ENCODE measurements at regions not wholly inside any gene's neighbourhood (a gene's known extent, or its start where the extent isn't known, plus 50 kb on each side); places are given as distances from the start of the nearest gene placed in this dataset.
A peak's percentile ranks its signal among the peaks of the same experiment; 100 is the strongest.

- peaks cover 11% of the 10 kb centered on the region for H3K27me3 Mint-ChIP-seq
- no peak overlapping the region for H3K4me3 Mint-ChIP-seq
- intact Hi-C loops (cut with micrococcal nuclease) = no loop called here
- no peaks in the 10 kb centered on the region for H3K4me1 Mint-ChIP-seq
- H3K36me3 Mint-ChIP-seq (ENCODE audit: low read depth) = no peaks in the 10 kb centered on the region
- H3K27ac Mint-ChIP-seq = no peak overlapping the region
- H3K9me3 Mint-ChIP-seq = no peaks in the 10 kb centered on the region
- no peak for DNase-seq
These were observed 429.3 kb downstream of the GADD45G start for GRCh38 chr9:90034071-90034470.

DNA sequence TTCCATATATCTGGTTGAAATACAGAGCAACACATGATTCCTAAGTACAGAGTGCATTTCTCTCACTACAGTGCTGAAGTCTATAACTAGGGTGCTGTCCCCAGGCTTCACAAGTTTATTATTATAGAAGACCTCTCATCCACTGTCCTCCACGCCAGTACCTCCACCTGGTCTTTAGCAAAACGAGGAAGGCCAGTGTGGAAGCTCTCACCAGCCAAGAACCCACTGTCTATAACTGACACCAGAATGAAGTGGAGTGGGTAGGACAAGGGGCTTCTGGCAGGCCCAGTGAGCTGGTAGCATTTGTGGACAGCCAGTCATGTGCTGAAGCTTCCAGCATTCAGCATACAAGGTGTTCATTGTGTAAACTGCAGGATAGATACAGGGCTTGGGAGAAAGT, 430.7 kb downstream of the GADD45G start:
- no peaks in the 10 kb centered on the region for H3K36me3 Mint-ChIP-seq (ENCODE audit: low read depth)
- intact Hi-C loops (cut with micrococcal nuclease) = no loop called here
- no peak overlapping the region for H3K4me3 Mint-ChIP-seq
- H3K27me3 Mint-ChIP-seq = peaks cover 4% of the 10 kb centered on the region
- DNase-seq = no peak
- no peak overlapping the region for H3K27ac Mint-ChIP-seq
- no peaks in the 10 kb centered on the region for H3K4me1 Mint-ChIP-seq
- no peaks in the 10 kb centered on the region for H3K9me3 Mint-ChIP-seq

DNA sequence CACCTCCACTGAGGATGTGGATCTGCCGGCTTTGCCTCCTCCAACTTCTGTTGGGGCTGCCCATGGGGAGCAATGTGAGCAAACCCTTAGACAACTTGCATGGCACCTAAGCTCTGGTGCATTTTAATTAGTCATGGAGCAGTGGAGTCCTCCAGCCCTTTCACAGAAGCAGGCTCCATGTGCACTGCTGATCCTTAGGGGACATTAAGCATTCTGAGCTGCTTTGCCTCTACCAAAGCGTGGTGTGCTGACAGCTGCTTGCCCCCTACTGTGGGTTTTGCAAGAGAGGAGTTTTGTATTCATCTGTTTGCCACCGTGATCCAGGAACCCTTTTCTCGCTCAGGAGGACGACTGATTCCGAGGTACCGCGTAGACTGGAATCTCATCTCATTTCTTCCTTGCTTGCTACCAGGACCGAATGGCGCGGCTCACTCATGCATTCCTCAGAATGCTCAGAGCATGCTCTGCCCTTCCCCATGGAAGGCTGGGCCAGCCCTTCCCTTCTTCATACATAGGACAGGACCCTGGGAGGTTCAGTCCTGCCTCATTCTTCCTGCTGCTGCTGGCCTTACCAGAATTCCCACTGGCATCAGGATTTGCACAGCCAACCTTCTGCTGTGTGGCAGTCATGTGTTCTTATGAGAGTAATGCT, 432.5 kb downstream of the GADD45G start:
- H3K4me3 Mint-ChIP-seq = no peak overlapping the region
- intact Hi-C loops (cut with micrococcal nuclease) = no loop called here
- no peak for DNase-seq
- peaks cover 3% of the 10 kb centered on the region for H3K9me3 Mint-ChIP-seq
- H3K27ac Mint-ChIP-seq = no peak overlapping the region
- peaks cover 6% of the 10 kb centered on the region for H3K27me3 Mint-ChIP-seq
- H3K4me1 Mint-ChIP-seq = no peaks in the 10 kb centered on the region
- no peaks in the 10 kb centered on the region for H3K36me3 Mint-ChIP-seq (ENCODE audit: low read depth)

DNA sequence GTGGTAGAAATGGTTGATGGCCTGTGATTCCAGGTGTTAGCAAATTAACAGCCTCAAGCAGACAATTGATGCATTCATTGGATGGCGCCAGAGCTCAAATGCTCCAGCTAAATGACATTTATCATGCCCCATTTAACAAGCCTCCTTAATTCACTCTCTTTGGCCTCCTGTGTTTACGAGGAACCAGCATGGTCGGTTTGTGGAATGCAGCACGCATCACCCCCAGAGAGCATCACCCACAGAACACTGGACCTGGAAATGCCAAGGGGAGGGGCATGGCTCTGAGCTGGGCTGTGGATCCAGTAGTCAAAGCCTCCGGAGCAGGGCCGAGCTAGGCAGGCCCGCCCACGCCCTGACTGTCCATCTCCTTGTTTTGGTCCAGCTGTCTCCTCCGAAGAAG, 434.0 kb downstream of the GADD45G start:
- no peak for DNase-seq
- H3K4me1 Mint-ChIP-seq = peaks cover 2% of the 10 kb centered on the region
- no peaks in the 10 kb centered on the region for H3K36me3 Mint-ChIP-seq (ENCODE audit: low read depth)
- no peak overlapping the region for H3K4me3 Mint-ChIP-seq
- H3K27ac Mint-ChIP-seq = no peak overlapping the region
- intact Hi-C loops (cut with micrococcal nuclease) = no loop called here
- H3K9me3 Mint-ChIP-seq = peaks cover 3% of the 10 kb centered on the region
- H3K27me3 Mint-ChIP-seq = peaks cover 6% of the 10 kb centered on the region

DNA sequence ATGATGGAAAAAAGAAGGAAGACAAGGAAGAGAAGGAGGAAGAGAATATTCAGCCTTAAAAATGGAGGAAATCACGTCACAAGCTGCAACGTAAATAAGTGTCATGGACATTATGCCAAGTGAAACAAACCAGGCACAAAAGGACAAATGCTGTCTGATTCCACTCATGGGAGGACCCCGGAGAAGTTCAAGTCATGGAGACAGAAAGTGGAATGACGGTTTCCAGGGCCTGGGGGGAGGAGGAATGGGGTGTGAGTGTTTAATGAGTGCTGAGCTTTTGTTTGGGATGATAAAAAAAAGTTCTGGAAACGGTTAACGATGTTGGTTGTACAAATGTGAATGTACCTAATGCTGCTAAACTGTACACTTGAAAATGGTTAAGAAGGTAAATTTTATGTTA, 439.5 kb downstream of the GADD45G start:
- no peak overlapping the region for H3K4me3 Mint-ChIP-seq
- H3K9me3 Mint-ChIP-seq = peaks cover 3% of the 10 kb centered on the region
- DNase-seq = no peak
- intact Hi-C loops (cut with micrococcal nuclease) = loop anchor here (1.0 kb wide), 2 partner anchors 60 to 120 kb away; no protein-coding TSS in a partner anchor
- H3K27ac Mint-ChIP-seq = peak overlapping the region; percentile 52
- peaks cover 3% of the 10 kb centered on the region for H3K27me3 Mint-ChIP-seq
- H3K4me1 Mint-ChIP-seq = peaks cover 31% of the 10 kb centered on the region
- no peaks in the 10 kb centered on the region for H3K36me3 Mint-ChIP-seq (ENCODE audit: low read depth)

DNA sequence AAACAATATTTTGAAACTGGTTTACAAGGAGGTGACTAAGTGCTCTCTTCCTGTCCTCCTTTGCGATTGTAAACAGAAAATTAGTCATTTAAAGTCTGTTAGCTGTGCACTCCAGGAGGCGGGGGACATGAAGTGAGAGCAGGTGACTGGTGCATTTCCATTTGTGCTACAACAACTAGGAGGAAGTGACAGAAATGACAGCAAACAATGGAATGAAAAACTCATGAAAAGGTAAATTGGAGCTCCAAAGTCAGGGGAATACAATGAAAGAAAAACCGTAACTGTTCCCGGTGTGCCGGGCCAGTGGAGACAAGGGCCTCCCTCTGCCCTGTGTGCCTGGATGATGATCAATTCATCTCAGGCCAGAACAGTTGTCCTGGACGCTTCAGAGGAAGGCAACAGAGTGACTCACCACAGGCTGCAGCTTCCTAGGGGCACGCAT, 439.9 kb downstream of the GADD45G start:
- Mint-ChIP-seq H3K4me3 (no peak overlapping the region), H3K9me3 (peaks cover 3% of the 10 kb centered on the region), H3K4me1 (peaks cover 31% of the 10 kb centered on the region), H3K36me3 (ENCODE audit: low read depth) (no peaks in the 10 kb centered on the region), H3K27ac (peak overlapping the region; percentile 52), H3K27me3 (peaks cover 3% of the 10 kb centered on the region)
- intact Hi-C loops (cut with micrococcal nuclease) = loop anchor here (1.0 kb wide), 2 partner anchors 60 to 120 kb away; no protein-coding TSS in a partner anchor
- DNase-seq = peak; percentile 66

- no peak for DNase-seq
- Mint-ChIP-seq H3K9me3 (no peaks in the 10 kb centered on the region), H3K27me3 (peaks cover 6% of the 10 kb centered on the region), H3K4me3 (no peak overlapping the region), H3K27ac (peak overlapping the region; percentile 17), H3K36me3 (ENCODE audit: low read depth) (no peaks in the 10 kb centered on the region), H3K4me1 (peaks cover 31% of the 10 kb centered on the region)
- intact Hi-C loops (cut with micrococcal nuclease) = no loop called here
These were observed 441.6 kb downstream of the GADD45G start for GRCh38 chr9:90046317-90046861.

DNA sequence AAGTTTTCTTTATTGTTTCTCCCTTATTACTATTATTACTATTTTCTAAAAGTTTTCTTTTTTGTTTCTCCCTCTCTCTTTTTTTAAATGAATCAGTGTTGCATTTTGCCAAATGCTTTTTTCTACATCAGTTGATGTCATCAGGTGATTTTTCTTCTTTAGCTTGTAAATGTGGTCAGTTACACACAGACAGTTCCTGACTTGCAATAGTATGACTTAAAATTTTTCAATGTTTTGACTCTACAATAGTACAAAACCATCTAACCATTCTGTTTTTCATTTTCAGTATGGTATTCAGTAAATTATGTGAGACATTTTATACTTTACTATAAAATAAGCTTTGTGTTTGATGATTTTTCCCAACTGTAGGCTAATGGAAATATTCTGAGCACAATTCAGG, 443.0 kb downstream of the GADD45G start:
- intact Hi-C loops (cut with micrococcal nuclease) = no loop called here
- Mint-ChIP-seq H3K4me3 (no peak overlapping the region), H3K4me1 (peaks cover 31% of the 10 kb centered on the region), H3K27ac (no peak overlapping the region), H3K27me3 (peaks cover 16% of the 10 kb centered on the region), H3K9me3 (no peaks in the 10 kb centered on the region), H3K36me3 (ENCODE audit: low read depth) (no peaks in the 10 kb centered on the region)
- DNase-seq = no peak

DNA sequence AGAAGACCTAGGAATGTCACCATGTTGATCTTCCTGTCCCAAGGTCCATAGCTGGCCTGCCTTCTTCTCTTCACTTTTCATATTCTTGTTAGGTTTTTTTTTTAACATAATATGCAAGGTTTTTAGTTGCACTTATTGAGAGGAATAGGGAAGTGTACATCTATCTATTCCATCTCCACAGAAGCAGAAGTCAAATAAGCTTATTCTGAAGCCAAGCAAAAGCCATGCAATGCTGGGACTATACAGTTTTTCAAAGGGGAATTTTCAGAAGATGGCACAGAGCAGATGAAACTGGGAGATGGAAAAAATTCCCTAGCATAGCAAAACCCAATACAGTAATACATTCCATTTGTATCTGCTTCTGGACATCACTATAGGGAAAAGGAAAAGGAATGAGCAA, 447.6 kb downstream of the GADD45G start:
- peaks cover 2% of the 10 kb centered on the region for H3K4me1 Mint-ChIP-seq
- intact Hi-C loops (cut with micrococcal nuclease) = no loop called here
- H3K4me3 Mint-ChIP-seq = no peak overlapping the region
- H3K27me3 Mint-ChIP-seq = peaks cover 29% of the 10 kb centered on the region
- peaks cover 8% of the 10 kb centered on the region for H3K9me3 Mint-ChIP-seq
- no peak overlapping the region for H3K27ac Mint-ChIP-seq
- no peak for DNase-seq
- H3K36me3 Mint-ChIP-seq (ENCODE audit: low read depth) = no peaks in the 10 kb centered on the region

- H3K36me3 Mint-ChIP-seq (ENCODE audit: low read depth) = no peaks in the 10 kb centered on the region
- H3K27me3 Mint-ChIP-seq = peaks cover 29% of the 10 kb centered on the region
- intact Hi-C loops (cut with micrococcal nuclease) = no loop called here
- H3K4me1 Mint-ChIP-seq = no peaks in the 10 kb centered on the region
- H3K4me3 Mint-ChIP-seq = no peak overlapping the region
- no peak overlapping the region for H3K27ac Mint-ChIP-seq
- peak; percentile 56 for DNase-seq
- H3K9me3 Mint-ChIP-seq = peaks cover 8% of the 10 kb centered on the region
These were observed 448.2 kb downstream of the GADD45G start for GRCh38 chr9:90053027-90053426.

DNA sequence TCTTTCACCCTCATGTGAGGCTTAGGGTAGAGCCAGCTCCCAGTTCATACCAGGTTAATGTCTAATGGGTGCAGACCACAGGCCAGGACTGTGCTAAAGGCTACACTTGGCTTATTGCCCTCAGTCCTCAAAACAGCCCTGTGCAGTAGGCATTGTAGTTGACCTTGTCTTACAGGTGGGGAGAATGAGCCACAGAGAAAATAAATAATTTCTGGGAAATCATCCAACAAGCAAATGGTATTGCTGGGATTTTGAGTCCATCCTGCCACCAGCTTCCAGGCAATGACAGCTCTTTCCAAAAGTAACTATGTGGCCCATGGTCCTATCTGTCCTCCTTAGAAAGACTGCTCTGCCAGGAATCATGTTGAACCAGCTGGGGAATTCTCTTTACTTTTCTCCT, 450.0 kb downstream of the GADD45G start:
- DNase-seq = peak; percentile 31
- Mint-ChIP-seq H3K4me1 (no peaks in the 10 kb centered on the region), H3K4me3 (no peak overlapping the region), H3K27me3 (peaks cover 29% of the 10 kb centered on the region), H3K9me3 (peaks cover 8% of the 10 kb centered on the region), H3K36me3 (ENCODE audit: low read depth) (no peaks in the 10 kb centered on the region), H3K27ac (no peak overlapping the region)
- intact Hi-C loops (cut with micrococcal nuclease) = no loop called here

GRCh38 chr9:90055226-90055625, 450.4 kb downstream of the GADD45G start:
- DNase-seq = peak; percentile 28
- Mint-ChIP-seq H3K4me3 (no peak overlapping the region), H3K27me3 (peaks cover 29% of the 10 kb centered on the region), H3K9me3 (peaks cover 8% of the 10 kb centered on the region), H3K27ac (no peak overlapping the region), H3K36me3 (ENCODE audit: low read depth) (no peaks in the 10 kb centered on the region), H3K4me1 (no peaks in the 10 kb centered on the region)
- intact Hi-C loops (cut with micrococcal nuclease) = no loop called here

DNA sequence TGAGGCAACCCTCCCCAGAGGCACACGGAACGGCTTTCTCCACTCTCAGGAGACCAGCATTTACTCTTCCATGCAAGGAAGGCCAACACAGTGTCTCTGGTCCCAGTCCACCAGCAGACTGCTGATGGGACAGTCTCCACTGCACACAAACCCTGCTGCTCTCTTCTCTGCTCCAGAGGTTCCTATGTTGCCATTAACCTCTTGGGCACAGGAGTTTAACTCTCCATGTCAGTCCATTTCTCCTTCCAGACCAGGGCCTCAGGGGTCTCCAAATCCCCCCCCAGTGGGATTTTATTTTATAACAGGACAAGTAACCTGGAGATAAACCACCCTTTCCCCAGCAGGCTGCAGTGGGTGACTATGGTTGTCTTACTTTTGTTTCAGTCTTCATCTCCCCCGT, 452.5 kb downstream of the GADD45G start:
- Mint-ChIP-seq H3K36me3 (ENCODE audit: low read depth) (no peaks in the 10 kb centered on the region), H3K4me1 (no peaks in the 10 kb centered on the region)
- intact Hi-C loops (cut with micrococcal nuclease) = no loop called here

DNA sequence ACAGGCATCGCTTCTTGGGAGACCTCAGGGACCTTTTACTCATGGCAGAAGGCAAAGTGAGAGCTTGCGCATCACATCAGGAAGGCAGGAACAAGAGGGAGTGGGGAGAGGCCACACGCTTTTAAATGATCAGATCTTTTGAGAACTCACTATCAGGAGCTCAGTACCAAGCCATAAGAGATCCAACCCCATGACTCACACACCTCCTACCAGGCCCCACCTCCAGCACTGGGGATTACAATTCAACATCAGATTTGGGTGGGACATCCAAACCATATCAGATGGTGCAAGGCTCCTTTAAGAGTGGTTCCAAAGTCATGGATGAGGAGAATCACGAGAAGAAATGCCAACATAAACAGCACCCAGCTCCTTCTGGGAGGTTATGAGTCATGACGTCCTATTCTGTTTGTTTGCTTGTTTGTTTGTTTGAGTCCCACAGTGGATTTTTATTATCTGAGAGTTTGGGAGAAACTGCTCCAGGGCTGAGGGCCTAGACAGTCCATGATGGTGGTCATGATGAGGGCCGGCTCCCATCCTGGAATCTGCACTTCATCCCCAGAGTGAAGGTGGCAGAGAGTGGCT, 453.5 kb downstream of the GADD45G start:
- intact Hi-C loops (cut with micrococcal nuclease) = no loop called here
- DNase-seq = peak; percentile 40
- H3K9me3 Mint-ChIP-seq = peaks cover 8% of the 10 kb centered on the region
- H3K4me1 Mint-ChIP-seq = no peaks in the 10 kb centered on the region
- no peak overlapping the region for H3K4me3 Mint-ChIP-seq
- peaks cover 20% of the 10 kb centered on the region for H3K27me3 Mint-ChIP-seq
- H3K27ac Mint-ChIP-seq = no peak overlapping the region
- no peaks in the 10 kb centered on the region for H3K36me3 Mint-ChIP-seq (ENCODE audit: low read depth)

More for the DNA sequence above, 452.5 kb downstream of the GADD45G start:
- peaks cover 8% of the 10 kb centered on the region for H3K9me3 Mint-ChIP-seq
- peaks cover 21% of the 10 kb centered on the region for H3K27me3 Mint-ChIP-seq
- DNase-seq = peak; percentile 40
- H3K27ac Mint-ChIP-seq = no peak overlapping the region
- H3K4me3 Mint-ChIP-seq = no peak overlapping the region
